ENCODE measurements at regions not wholly inside any gene's neighbourhood (a gene's known extent, or its start where the extent isn't known, plus 50 kb on each side); places are given as distances from the start of the nearest gene placed in this dataset.
"Not testable (repeated sequence)": the region's sequence is repeated elsewhere in the genome, so short reads cannot be mapped to it uniquely, and the experiment has no call there.

DNA sequence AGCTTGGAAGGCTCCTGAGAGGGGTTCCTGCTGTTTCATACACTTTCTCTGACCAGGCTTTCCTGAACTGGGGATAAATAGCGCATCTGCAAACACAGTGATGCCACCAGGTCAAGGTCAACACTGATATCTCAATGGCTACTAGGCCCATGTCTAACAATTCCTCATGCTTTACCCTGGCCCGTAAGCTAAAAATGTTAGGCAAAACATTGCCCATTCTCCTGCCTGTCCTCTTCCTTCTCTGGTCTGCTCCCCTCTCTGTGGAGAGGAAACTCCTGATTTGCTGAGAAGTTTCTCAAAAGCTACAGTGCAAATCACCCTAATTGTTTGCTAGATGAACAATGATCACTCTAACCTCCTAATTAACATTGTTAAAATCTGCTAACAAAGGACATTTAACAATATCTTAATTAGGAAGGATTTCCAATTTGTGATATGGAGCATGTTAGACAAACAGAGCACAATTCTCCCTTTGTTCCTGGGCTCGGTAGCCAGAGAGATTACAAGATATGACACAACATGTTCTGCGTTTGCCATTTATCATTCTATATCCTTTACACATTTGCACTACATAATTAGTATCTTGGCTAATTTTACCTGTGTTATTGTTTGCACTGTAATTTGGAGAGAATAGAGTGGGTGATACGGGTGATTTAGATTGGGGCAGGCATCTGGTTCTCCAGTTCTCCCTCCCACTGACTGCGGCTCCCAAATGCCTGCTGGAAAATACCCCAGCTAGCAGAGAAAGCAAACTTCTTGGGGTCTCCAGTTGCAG lies 266.8 kb downstream of the CD83 start:
- no peak for TF ChIP-seq CTCF (IDR thresholded peaks at IDR 0.05; ENCODE audit: low read depth, low read length)
- H3K4me3 ChIP-seq (ENCODE audit: low read depth, low read length), result no peak overlapping the region

GRCh38 chr6:14386263-14386662 lies 268.7 kb downstream of the CD83 start:
- no peak for TF ChIP-seq CTCF (IDR thresholded peaks at IDR 0.05; ENCODE audit: low read depth, low read length)
- H3K4me3 ChIP-seq (ENCODE audit: low read depth, low read length), result no peak overlapping the region

DNA sequence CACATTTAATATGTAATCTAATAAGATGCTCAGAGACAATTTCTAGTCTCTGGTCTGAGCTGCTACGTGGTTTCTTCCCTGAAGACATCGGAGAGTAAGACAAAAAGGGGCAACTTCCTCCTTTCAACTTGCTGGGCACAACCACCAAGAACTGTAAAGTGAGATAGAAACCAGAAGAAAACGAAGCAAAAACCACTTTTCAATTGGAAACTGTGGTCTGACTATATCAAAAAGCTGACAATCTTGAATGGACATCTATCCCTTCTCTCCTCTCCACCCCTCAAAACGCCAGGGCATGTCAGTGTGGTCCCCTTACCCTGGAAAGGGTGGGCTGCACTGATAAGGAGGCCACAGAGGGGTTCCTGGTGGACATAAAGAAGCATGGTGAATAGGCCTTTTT lies 269.1 kb downstream of the CD83 start:
- no peak for TF ChIP-seq CTCF (IDR thresholded peaks at IDR 0.05; ENCODE audit: low read depth, low read length)

GRCh38 chr6:14388371-14388770 lies 270.8 kb downstream of the CD83 start:
- TF ChIP-seq CTCF (IDR thresholded peaks at IDR 0.05; ENCODE audit: low read depth, low read length), result no peak
- H3K4me3 ChIP-seq (ENCODE audit: low read depth, low read length), result no peak overlapping the region

More for the DNA sequence above, 269.1 kb downstream of the CD83 start:
- H3K4me3 ChIP-seq (ENCODE audit: low read depth, low read length), result no peak overlapping the region

- not testable (repeated sequence) for H3K4me3 ChIP-seq (ENCODE audit: low read depth, low read length)
These were observed 272.2 kb downstream of the CD83 start for GRCh38 chr6:14389776-14390175.

GRCh38 chr6:14390805-14391204 lies 273.2 kb downstream of the CD83 start:
- TF ChIP-seq CTCF (IDR thresholded peaks at IDR 0.05; ENCODE audit: low read depth, low read length), result no peak
- H3K4me3 ChIP-seq (ENCODE audit: low read depth, low read length), result no peak overlapping the region

DNA sequence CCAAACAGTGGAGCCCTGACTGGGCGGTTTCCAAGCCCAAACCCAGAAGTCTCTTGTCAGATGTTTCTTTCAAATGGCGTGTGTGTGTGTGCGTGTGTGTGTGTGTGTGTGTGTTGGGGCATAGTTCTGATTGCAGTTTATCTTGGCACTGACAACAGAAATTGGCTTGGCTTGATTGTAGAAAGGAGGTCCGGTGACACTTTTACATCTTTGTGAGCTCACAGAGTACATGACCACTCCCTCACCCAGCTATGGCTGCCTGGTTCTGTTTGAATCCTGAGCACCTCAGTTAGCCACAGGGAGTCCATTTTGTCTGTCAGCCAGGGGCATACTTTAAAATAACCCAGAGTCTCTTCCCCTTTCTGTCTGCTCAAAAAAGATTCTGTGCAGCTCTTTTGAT lies 276.3 kb downstream of the CD83 start:
- TF ChIP-seq CTCF (IDR thresholded peaks at IDR 0.05; ENCODE audit: low read depth, low read length), result no peak
- H3K4me3 ChIP-seq (ENCODE audit: low read depth, low read length), result no peak overlapping the region

DNA sequence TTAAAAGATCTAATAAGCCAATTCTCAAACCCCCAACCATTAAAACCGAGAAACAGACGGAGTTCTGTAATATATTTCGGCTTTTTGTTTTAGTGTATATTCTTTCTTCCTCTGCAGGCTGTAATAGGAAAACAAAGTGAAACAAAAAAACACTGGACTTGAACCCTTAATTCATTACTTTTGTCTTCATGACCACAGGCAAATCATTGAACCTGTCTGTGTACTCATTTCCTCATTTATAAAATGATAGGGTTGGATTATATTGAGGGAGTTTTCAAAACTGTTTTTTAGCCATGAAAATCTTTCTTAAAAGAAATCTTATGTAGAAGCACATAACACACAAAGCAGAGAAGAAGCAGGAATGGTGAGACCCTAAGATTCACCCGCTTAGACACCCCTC lies 278.8 kb downstream of the CD83 start:
- no peak overlapping the region for H3K4me3 ChIP-seq (ENCODE audit: low read depth, low read length)

More for the DNA sequence above, 278.8 kb downstream of the CD83 start:
- no peak for TF ChIP-seq CTCF (IDR thresholded peaks at IDR 0.05; ENCODE audit: low read depth, low read length)

All from WI38 (cell line).